Cardiac muscle cell (in vitro differentiated cells and primary cell): ENCODE measurements at regions not wholly inside any gene's neighbourhood (a gene's known extent, or its start where the extent isn't known, plus 50 kb on each side); places are given as distances from the start of the nearest gene placed in this dataset.

ENCODE experiments used
- DNase-seq, 2 donors: peaks; one replicate each; pipeline versions ENCODE4 v3.0.0 to v3.0.0-alpha.2; 2010 to 2017; ENCODE audit warnings: low read depth in 1 of 2, low spot score in 1 of 2
- H3K27ac ChIP-seq: fragments of 200-600 bp; sonication (generic); 2 replicates; pipeline ENCODE4 v1.5.1; 2016
- H3K27me3 ChIP-seq: fragments of 200-600 bp; sonication (generic); 2 replicates; pipeline ENCODE4 v1.6.0; 2016; ENCODE audit warnings: control low read depth
- H3K36me3 ChIP-seq: fragments of 200-600 bp; sonication (generic); 2 replicates; pipeline ENCODE4 v1.5.1; 2016; ENCODE audit warnings: control low read depth
- H3K4me1 ChIP-seq: fragments of 200-600 bp; sonication (generic); 2 replicates; pipeline ENCODE4 v1.8.1; 2017; ENCODE audit warnings: low read depth, mild to moderate bottlenecking, mixed run types
- H3K4me3 ChIP-seq: fragments of 200-600 bp; sonication (generic); 2 replicates; pipeline ENCODE4 v1.5.1; 2016; ENCODE audit warnings: mild to moderate bottlenecking
- H3K9me3 ChIP-seq: fragments of 200-600 bp; sonication (generic); 2 replicates; pipeline ENCODE4 v1.5.1; 2017; ENCODE audit warnings: low read depth, mild to moderate bottlenecking, control low read depth
- TF ChIP-seq, protein P1 (sequence below): IDR thresholded peaks from 2 replicates; pipeline ENCODE4 v1.5.1; 2012; ENCODE audit warnings: low read depth, mild to moderate bottlenecking, low read length

DNA sequence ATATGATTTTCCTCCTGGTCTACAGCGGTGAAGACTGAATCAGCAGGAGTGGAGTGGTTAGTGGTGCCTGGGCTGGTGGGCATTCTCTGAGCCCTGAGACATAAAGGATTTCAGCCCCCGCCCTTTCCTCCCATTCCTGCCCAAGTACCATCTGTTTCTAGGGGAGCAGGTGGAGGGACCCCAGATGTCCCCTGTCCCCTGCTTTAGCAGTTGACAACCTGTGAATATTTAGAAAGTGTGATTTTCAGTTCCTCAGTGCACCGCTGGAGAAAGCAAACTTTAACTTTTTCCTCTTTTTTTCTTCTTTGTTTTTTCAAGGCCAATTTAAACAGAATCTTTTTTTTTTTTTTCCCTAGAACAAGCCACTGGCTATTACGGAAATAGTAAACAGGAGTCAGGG is 163.8 kb upstream of the MYL2 start:
- Histone ChIP-seq H3K4me3 (no peak overlapping the region), H3K9me3 (no peaks in the 10 kb centered on the region), H3K36me3 (no peaks in the 10 kb centered on the region), H3K4me1 (no peaks in the 10 kb centered on the region), H3K27ac (no peak overlapping the region), H3K27me3 (no peaks in the 10 kb centered on the region)
- TF ChIP-seq, protein P1, sequence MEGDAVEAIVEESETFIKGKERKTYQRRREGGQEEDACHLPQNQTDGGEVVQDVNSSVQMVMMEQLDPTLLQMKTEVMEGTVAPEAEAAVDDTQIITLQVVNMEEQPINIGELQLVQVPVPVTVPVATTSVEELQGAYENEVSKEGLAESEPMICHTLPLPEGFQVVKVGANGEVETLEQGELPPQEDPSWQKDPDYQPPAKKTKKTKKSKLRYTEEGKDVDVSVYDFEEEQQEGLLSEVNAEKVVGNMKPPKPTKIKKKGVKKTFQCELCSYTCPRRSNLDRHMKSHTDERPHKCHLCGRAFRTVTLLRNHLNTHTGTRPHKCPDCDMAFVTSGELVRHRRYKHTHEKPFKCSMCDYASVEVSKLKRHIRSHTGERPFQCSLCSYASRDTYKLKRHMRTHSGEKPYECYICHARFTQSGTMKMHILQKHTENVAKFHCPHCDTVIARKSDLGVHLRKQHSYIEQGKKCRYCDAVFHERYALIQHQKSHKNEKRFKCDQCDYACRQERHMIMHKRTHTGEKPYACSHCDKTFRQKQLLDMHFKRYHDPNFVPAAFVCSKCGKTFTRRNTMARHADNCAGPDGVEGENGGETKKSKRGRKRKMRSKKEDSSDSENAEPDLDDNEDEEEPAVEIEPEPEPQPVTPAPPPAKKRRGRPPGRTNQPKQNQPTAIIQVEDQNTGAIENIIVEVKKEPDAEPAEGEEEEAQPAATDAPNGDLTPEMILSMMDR = no peak
- no peak for DNase-seq

DNA sequence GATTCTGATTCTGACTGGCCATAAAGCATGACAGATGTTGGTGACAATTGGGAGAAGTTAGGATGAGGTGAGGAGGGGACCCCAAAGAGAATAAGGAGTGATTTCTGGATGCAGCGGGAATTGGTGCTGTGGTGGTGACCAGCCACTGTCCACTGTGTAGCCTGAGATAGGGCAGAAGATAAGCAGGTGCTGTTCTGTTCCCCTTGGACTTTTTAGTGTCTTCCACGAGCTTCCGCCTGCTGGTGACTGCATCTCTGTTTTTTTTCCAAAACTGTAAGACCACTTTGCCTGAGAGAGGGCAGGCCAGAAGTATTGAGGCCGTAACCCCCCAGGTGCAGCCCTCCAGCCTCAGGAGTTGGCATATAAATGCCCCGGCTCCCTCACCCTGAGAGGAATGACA is 161.2 kb upstream of the MYL2 start:
- TF ChIP-seq, protein P1 = no peak
- H3K36me3 ChIP-seq = no peaks in the 10 kb centered on the region
- DNase-seq = no peak

DNA sequence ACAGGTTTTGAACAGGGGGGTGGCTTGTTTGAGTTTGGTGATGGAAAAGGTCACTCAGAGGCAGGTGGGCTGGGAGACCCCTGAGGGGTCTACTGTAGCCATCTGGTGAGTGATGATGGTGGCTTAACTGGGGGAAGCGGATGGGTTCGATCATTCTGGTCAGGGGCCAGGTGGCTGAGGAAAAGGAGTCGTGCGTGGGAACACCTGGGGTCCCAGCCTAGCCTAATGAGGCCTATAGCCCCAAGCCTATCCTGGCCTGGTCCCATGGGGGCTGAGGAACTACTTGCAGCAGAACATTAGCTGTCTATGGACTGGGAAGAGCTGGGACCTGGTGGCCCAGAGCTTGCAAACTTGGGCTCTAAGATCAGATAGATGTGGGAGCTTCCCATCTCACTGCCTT is 158.4 kb upstream of the MYL2 start:
- Histone ChIP-seq H3K27me3 (no peaks in the 10 kb centered on the region), H3K36me3 (no peaks in the 10 kb centered on the region), H3K4me3 (no peak overlapping the region), H3K9me3 (no peaks in the 10 kb centered on the region), H3K4me1 (no peaks in the 10 kb centered on the region), H3K27ac (no peak overlapping the region)
- DNase-seq = no peak
- TF ChIP-seq, protein P1 = no peak

More for the DNA sequence above, 161.2 kb upstream of the MYL2 start:
- Histone ChIP-seq H3K9me3 (no peaks in the 10 kb centered on the region), H3K27ac (no peak overlapping the region), H3K27me3 (no peaks in the 10 kb centered on the region), H3K4me1 (no peaks in the 10 kb centered on the region), H3K4me3 (no peak overlapping the region)

DNA sequence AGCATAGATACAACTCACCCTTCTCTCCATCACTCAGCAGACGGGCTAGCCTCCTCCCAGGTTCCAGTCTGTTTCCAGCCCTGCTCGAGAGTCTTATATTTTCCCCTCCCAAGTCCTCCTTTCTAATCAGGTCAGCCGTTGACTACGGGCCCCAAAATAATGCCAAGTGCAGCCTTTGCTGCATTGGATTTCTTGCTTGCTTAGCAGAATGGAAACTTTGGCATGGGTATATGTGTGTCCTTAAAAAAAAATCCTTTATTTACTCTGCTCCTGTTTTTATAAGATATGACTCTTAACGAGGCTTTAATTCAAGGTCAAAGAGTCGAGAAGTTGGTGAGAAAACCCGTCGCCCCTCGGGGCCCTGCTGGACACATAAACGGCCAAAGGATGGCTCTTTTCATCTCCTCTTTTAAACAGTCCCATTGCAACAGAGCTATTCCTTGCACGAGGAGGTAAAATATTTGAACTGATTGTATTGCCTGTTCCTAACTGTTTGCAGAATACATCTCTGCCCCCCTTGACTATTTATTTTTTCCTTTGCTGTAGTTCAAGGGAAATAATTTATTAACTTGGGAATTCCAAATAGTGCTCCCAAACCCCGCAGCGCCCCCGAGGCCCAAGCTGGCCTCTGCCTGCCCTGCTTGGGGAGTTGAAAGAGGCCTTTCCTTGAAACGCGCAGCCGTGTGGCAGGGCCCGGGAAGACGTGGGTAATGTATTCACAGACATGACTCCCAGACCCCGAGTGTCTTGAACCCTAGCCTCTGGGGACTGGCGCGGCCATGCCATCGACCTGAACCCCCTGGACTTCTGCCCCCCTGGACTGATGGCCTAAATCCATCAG is 156.5 kb upstream of the MYL2 start:
- no peak for DNase-seq

DNA sequence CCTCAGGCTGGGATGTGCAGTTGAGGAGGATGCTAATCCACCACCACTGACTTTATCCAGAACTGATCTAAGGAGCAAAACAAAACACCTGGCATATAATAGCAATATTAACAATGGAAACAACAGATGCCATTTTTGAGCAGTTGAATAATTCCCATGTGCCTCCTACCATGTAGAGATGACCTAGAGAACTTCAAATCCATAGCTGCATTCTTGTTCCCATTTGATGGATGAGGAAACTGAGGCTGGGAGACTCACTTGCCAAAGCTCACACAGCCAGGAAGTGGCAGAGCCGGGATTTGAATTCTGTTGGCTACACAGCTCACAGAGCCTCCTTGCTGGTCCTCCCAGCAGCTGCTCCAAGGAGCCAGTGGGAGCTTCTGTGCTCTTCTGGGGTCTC is 155.8 kb upstream of the MYL2 start:
- no peak overlapping the region for H3K4me3 ChIP-seq
- no peak overlapping the region for H3K27ac ChIP-seq
- DNase-seq = no peak
- H3K36me3 ChIP-seq = no peaks in the 10 kb centered on the region
- no peaks in the 10 kb centered on the region for H3K27me3 ChIP-seq
- no peaks in the 10 kb centered on the region for H3K4me1 ChIP-seq
- H3K9me3 ChIP-seq = no peaks in the 10 kb centered on the region
- TF ChIP-seq, protein P1 = no peak

More for the DNA sequence above, 156.5 kb upstream of the MYL2 start:
- Histone ChIP-seq H3K27me3 (no peaks in the 10 kb centered on the region), H3K9me3 (no peaks in the 10 kb centered on the region), H3K27ac (no peak overlapping the region), H3K36me3 (no peaks in the 10 kb centered on the region), H3K4me3 (no peak overlapping the region), H3K4me1 (no peaks in the 10 kb centered on the region)
- TF ChIP-seq, protein P1 = no peak
